Mammary epithelial cell (primary cell): ENCODE measurements at regions not wholly inside any gene's neighbourhood (a gene's known extent, or its start where the extent isn't known, plus 50 kb on each side); places are given as distances from the start of the nearest gene placed in this dataset.

Experiments
- EZH2 ChIP-seq: IDR thresholded peaks from 2 replicates; pipeline ENCODE4 v1.6.1; 2012; ENCODE audit warnings: low read length, inconsistent platforms, borderline replicate concordance
- TF ChIP-seq, protein P1 (sequence below), 2 donors: IDR thresholded peaks in 1 of 2; conservative IDR thresholded peaks in 1 of 2; 2 replicates each; pipeline ENCODE4 v1.5.1; 2011 to 2012; ENCODE audit warnings: inconsistent platforms in 2 of 2, low read length in 2 of 2, mild to moderate bottlenecking in 2 of 2, control low read depth in 1 of 2, low read depth in 1 of 2; ENCODE audit not compliant: insufficient read depth in 1 of 2; ENCODE audit errors: extremely low read depth in 1 of 2

DNA sequence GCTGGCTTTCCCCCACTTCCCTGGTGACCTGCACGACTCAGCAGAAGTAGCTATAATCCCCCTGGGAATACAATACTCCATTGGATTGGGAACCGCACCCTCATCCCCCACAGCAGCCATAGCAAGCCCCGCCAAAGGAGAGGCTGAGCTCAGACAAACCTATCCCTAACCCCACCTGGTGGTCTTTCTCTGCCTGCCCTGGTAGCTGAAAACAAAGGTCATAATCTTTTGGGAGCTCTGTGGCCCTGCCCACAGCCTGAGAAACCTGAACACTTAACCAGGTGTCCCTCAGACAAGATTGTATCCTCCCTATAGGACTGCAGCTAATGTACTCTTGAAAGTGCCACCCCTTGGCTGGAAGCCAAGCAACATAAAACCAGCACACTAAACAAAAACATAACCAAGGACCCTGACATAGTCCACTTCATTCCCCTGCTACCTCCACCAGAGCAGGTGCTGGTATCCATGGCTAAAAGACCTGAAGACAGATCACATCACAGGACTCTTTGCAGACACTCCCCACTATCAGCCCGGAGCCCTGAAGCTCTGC is 71.6 kb upstream of the RUNX1 start:
- TF ChIP-seq, protein P1, sequence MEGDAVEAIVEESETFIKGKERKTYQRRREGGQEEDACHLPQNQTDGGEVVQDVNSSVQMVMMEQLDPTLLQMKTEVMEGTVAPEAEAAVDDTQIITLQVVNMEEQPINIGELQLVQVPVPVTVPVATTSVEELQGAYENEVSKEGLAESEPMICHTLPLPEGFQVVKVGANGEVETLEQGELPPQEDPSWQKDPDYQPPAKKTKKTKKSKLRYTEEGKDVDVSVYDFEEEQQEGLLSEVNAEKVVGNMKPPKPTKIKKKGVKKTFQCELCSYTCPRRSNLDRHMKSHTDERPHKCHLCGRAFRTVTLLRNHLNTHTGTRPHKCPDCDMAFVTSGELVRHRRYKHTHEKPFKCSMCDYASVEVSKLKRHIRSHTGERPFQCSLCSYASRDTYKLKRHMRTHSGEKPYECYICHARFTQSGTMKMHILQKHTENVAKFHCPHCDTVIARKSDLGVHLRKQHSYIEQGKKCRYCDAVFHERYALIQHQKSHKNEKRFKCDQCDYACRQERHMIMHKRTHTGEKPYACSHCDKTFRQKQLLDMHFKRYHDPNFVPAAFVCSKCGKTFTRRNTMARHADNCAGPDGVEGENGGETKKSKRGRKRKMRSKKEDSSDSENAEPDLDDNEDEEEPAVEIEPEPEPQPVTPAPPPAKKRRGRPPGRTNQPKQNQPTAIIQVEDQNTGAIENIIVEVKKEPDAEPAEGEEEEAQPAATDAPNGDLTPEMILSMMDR (conservative IDR thresholded peaks at IDR 0.05 in 1 of 2, IDR thresholded peaks at IDR 0.05 in 1 of 2; ENCODE audit: extremely low read depth in 1 of 2, insufficient read depth in 1 of 2, low read depth in 1 of 2, low read length in 2 of 2) = no peak
- TF ChIP-seq EZH2 = no peak
